Rectal smooth muscle tissue (tissue), 1 donor: ENCODE measurements at regions not wholly inside any gene's neighbourhood (a gene's known extent, or its start where the extent isn't known, plus 50 kb on each side); places are given as distances from the start of the nearest gene placed in this dataset.
"Not testable (repeated sequence)": the region's sequence is repeated elsewhere in the genome, so short reads cannot be mapped to it uniquely, and the experiment has no call there.

Experiments
- H3K27ac ChIP-seq: one replicate; pipeline ENCODE4 v1.7.0; 2013; ENCODE audit warnings: low read depth, low read length, inconsistent platforms
- H3K27me3 ChIP-seq: one replicate; pipeline ENCODE4 v1.7.0; 2013; ENCODE audit warnings: low read length; ENCODE audit not compliant: control insufficient read depth, insufficient read depth
- H3K36me3 ChIP-seq: one replicate; pipeline ENCODE4 v1.7.0; 2013; ENCODE audit warnings: low read length; ENCODE audit not compliant: control insufficient read depth, insufficient read depth
- H3K4me1 ChIP-seq: one replicate; pipeline ENCODE4 v1.7.0; 2013; ENCODE audit warnings: low read length; ENCODE audit not compliant: control insufficient read depth, insufficient read depth
- H3K4me3 ChIP-seq: one replicate; pipeline ENCODE4 v1.7.0; 2013; ENCODE audit warnings: low read length
- H3K9ac ChIP-seq: one replicate; pipeline ENCODE4 v1.7.0; 2013; ENCODE audit warnings: low read length

- H3K36me3 ChIP-seq: no peaks in the 10 kb centered on the region
- peaks cover 10% of the 10 kb centered on the region for H3K4me1 ChIP-seq
- no peaks in the 10 kb centered on the region for H3K27me3 ChIP-seq
- H3K4me3 ChIP-seq: no peak overlapping the region
- no peak overlapping the region for H3K9ac ChIP-seq
- H3K27ac ChIP-seq: peak overlapping the region; percentile 77
These were observed 114.0 kb upstream of the LYZL2 start for GRCh38 chr10:30743586-30743985.

- H3K27ac ChIP-seq: no peak overlapping the region
- peaks cover 11% of the 10 kb centered on the region for H3K4me1 ChIP-seq
- no peak overlapping the region for H3K9ac ChIP-seq
- H3K36me3 ChIP-seq: no peaks in the 10 kb centered on the region
- H3K27me3 ChIP-seq: no peaks in the 10 kb centered on the region
- no peak overlapping the region for H3K4me3 ChIP-seq
These were observed 112.9 kb upstream of the LYZL2 start for GRCh38 chr10:30742471-30742870.

DNA sequence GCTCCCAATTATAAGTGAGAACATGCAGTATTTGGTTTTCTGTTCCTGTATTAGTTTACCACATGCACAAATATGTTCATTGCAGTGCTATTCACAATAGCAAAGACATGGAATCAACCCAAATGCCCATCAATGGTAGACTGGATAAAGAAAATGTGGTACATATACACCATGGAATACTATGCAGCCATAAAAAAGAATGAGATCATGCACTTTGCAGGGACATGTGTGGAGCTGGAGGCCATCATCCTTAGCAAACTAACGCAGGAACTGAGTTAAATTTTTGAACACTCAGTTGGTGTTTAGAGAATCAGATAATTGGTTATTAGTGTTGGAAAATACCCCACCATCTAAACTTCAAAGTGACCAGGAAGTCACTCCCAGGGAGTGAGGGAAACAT lies 111.2 kb upstream of the LYZL2 start:
- H3K36me3 ChIP-seq, H3K27me3 ChIP-seq, H3K9ac ChIP-seq, H3K27ac ChIP-seq, H3K4me3 ChIP-seq: not testable (repeated sequence)
- H3K4me1 ChIP-seq: peaks cover 23% of the 10 kb centered on the region

DNA sequence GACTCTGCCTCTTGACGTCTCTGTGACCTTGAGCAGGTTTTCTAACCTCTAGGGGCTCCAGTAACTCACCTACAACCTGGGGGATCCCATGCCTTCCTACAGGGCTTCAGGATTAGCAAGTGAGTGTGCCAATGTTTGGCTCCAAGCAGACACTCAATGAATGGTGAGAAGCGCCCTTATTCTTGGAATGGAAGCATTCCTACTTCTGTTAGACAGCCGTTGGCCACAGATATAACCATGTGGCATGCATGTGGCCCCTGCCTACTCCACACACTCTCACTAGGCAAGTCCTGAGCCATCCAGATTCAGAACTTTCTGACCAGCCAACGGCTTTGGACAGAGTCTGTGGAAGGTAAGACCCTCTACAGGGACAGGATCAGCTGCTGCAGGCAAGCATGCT lies 108.9 kb upstream of the LYZL2 start:
- H3K4me1 ChIP-seq: peaks cover 26% of the 10 kb centered on the region
- no peaks in the 10 kb centered on the region for H3K27me3 ChIP-seq
- no peak overlapping the region for H3K9ac ChIP-seq
- no peaks in the 10 kb centered on the region for H3K36me3 ChIP-seq
- H3K4me3 ChIP-seq: no peak overlapping the region
- H3K27ac ChIP-seq: peak overlapping the region; percentile 81

DNA sequence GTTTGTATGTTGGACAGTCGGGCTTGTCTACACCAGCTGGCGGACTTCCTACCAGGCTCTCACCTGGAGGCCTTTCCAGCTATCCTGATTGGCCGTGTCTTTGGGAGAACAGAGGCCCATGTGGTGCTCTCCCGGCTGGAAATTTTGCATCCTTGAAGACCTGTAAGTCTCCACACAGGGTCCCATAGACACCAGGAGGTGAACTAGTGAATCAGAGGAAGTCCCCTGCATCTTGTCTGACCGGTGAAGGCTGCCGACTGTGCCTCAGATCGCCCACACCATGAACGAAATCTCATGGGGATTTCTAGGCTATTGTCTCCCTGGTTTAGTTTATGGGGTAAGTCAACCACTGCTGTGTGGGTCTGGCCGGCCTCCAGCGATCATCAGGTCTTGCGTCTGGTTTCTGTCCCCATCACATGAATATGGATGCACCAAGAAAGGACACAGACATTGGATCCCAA lies 108.4 kb upstream of the LYZL2 start:
- Histone ChIP-seq H3K27ac (peak overlapping the region; percentile 81), H3K9ac (no peak overlapping the region), H3K36me3 (no peaks in the 10 kb centered on the region), H3K4me1 (peaks cover 26% of the 10 kb centered on the region), H3K27me3 (no peaks in the 10 kb centered on the region), H3K4me3 (no peak overlapping the region)

DNA sequence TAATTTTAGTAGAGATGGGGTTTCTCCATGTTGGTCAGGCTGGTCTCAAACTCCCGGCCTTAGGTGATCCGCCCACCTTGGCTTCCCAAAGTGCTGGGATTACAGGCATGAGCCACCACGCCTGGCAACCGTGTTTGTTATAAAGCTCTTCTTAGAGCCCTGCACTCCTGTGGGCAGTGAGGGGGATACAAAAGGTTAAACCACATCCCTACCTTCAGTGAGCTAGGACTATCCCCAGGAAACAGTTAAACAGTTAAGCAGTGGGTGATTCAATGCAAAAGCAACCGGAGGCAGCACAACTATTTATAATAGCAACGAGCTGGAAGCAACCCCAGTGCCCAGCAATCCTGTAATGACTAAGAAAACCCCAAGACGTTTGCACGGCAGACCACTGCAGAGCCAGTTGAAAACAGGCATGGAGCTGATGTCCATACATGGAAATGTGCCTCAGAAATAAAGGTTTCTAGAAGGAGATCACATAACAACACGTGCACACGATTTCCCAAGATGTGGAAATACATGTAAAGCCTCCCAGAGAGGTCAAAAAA lies 107.2 kb upstream of the LYZL2 start:
- Histone ChIP-seq H3K9ac (no peak overlapping the region), H3K4me3 (no peak overlapping the region), H3K4me1 (peaks cover 26% of the 10 kb centered on the region), H3K36me3 (no peaks in the 10 kb centered on the region), H3K27me3 (no peaks in the 10 kb centered on the region), H3K27ac (peak overlapping the region; percentile 81)

DNA sequence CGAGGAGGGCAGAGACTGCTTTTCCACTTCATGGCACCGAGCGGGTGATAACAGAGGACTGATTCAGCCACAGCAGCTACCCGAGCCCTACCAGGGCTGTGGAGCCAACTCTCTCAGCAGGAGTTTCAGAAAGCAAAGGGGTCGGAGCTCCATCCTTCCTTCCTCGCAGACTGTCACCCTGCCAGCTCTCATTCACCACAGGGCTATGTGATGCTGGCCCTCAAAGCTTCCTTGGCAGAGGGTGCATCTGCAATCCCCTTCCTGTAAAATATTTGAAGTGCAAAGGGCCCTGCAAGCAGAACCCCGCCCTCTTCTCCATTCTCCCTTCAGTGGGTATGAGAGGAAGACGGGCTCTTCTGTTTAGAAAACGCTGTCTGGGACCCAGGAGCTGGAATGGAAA lies 105.3 kb upstream of the LYZL2 start:
- Histone ChIP-seq H3K36me3 (no peaks in the 10 kb centered on the region), H3K4me1 (peaks cover 26% of the 10 kb centered on the region), H3K27ac (no peak overlapping the region), H3K4me3 (no peak overlapping the region), H3K9ac (no peak overlapping the region), H3K27me3 (no peaks in the 10 kb centered on the region)

DNA sequence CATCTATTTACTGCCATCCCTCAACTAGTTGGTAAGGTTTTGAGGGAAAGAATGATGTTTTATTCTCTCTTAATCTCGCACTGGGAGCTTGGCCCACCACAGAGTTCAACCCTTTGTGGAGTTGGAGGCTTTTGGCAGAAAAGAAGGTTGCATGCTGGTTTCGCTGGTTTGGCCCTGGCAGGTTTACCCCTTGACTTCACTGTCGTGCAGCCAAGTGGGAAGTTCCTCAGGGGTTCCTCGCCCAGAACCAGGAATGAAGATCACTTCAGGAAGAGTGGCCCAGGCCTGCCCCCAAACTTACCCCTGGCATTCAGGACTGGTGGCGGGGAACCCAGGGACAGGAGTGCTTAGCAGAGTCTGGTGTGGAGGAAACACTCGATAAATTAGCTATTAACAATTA lies 103.1 kb upstream of the LYZL2 start:
- Histone ChIP-seq H3K4me3 (no peak overlapping the region), H3K4me1 (peaks cover 20% of the 10 kb centered on the region), H3K27ac (no peak overlapping the region), H3K9ac (no peak overlapping the region), H3K27me3 (no peaks in the 10 kb centered on the region), H3K36me3 (no peaks in the 10 kb centered on the region)

DNA sequence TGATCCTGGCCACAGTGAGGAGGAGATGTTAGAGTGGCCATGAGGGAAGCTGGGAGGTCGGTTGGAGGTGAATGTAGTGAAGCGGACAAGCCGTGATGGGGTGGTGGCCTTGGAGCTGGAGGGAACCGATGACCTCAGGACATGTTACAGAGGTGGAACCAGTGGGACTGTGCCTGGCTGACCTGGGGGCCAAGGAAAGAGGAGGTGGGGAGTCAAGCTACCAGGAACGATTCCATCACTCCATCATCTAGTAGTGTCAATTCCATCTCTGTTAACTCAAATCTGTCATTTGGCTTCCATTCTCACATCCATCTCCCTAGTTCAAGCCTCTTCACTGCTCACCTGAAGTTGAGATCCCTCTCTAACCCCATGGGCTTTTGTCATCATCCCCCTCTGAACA lies 102.4 kb upstream of the LYZL2 start:
- peaks cover 14% of the 10 kb centered on the region for H3K4me1 ChIP-seq
- no peak overlapping the region for H3K4me3 ChIP-seq
- H3K27ac ChIP-seq: no peak overlapping the region
- no peaks in the 10 kb centered on the region for H3K36me3 ChIP-seq
- no peak overlapping the region for H3K9ac ChIP-seq
- no peaks in the 10 kb centered on the region for H3K27me3 ChIP-seq

GRCh38 chr10:30730306-30730705 lies 100.8 kb upstream of the LYZL2 start:
- Histone ChIP-seq H3K4me1 (peaks cover 4% of the 10 kb centered on the region), H3K27me3 (no peaks in the 10 kb centered on the region), H3K4me3 (no peak overlapping the region), H3K27ac (no peak overlapping the region), H3K36me3 (no peaks in the 10 kb centered on the region), H3K9ac (no peak overlapping the region)

DNA sequence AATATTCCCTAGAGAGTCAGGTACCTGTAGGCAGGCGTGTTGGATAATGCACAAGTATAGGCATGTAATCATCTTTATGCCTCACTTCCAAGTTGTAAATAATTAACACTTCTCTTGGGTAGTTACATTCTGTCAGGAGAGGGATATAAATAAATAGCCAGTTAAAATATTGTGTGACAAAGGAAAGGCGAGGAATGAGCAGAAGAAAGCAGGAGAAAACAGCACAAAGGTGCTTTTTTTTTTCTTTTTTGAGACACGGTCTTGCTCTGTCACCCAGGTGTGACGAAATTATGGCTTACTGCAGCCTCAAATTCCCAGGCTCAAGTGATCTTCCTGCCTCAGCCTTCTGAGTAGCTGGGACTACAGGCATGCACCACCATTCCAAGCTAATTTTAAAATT lies 99.2 kb upstream of the LYZL2 start:
- no peak overlapping the region for H3K4me3 ChIP-seq
- H3K36me3 ChIP-seq: no peaks in the 10 kb centered on the region
- no peaks in the 10 kb centered on the region for H3K27me3 ChIP-seq
- H3K4me1 ChIP-seq: no peaks in the 10 kb centered on the region
- H3K9ac ChIP-seq: no peak overlapping the region
- H3K27ac ChIP-seq: no peak overlapping the region

DNA sequence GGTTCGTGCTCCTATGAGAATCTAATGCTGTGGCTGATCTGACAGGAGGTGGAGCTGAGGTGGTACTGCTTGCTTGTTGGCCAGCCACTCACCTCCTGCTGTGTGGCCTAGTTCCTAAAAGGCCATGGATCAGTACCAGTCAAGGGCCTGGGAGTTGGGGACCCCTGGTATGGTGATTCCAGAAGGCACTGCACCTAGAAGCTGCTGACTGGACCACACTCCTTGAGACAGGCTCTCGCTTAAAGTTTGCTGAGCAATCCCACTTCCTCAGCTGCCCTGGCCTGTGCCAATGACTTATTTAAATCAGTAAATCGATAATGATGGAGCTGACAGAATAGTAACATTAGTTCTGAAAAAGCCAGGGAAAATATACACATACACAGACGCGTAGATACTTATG lies 98.6 kb upstream of the LYZL2 start:
- H3K4me1 ChIP-seq: no peaks in the 10 kb centered on the region
- H3K9ac ChIP-seq: no peak overlapping the region
- no peaks in the 10 kb centered on the region for H3K36me3 ChIP-seq
- H3K27me3 ChIP-seq: no peaks in the 10 kb centered on the region
- H3K27ac ChIP-seq: no peak overlapping the region
- no peak overlapping the region for H3K4me3 ChIP-seq

DNA sequence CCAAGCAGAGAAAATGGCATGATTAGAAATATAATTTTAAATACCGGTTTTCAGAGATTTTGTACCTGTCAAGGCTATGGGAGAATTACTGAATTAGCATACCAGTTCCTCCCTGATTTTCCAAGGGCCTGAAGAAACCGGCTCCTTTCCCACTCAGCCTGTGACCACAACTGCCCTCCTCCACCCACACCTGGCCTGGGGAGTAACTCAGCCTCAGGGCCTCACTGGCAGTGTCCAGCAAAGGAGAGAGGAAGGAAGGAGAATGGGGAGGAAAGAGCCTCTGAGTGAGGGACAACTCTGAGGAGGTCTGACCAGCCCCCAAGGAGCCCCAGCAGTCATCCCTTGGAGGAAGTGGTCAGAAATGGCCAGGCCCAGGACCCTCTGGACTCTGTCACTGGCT lies 98.0 kb upstream of the LYZL2 start:
- H3K9ac ChIP-seq: no peak overlapping the region
- H3K27ac ChIP-seq: no peak overlapping the region
- H3K36me3 ChIP-seq: no peaks in the 10 kb centered on the region

More for the DNA sequence above, 98.0 kb upstream of the LYZL2 start:
- no peaks in the 10 kb centered on the region for H3K27me3 ChIP-seq
- no peaks in the 10 kb centered on the region for H3K4me1 ChIP-seq
- H3K4me3 ChIP-seq: no peak overlapping the region
